ENCODE measurements at regions not wholly inside any gene's neighbourhood (a gene's known extent, or its start where the extent isn't known, plus 50 kb on each side); places are given as distances from the start of the nearest gene placed in this dataset.

- Histone ChIP-seq H3K4me2 (ENCODE audit: insufficient read depth, low read length) (no peak overlapping the region), H4K20me1 (replicated peaks; ENCODE audit: control insufficient read depth, extremely low read depth, insufficient read depth, low read length) (no peaks in the 10 kb centered on the region), H3K9me3 (replicated peaks; ENCODE audit: control insufficient read depth, insufficient read depth, low read length) (no peaks in the 10 kb centered on the region), H3K27ac (ENCODE audit: insufficient read depth, low read depth, low read length) (no peak overlapping the region), H3K4me3 (replicated peaks in 1 of 3; ENCODE audit: insufficient read depth in 1 of 3, low read depth in 1 of 3, low read length in 3 of 3) (no peak overlapping the region), H2AFZ (ENCODE audit: low read depth, low read length) (peak overlapping the region; percentile 23), H3K4me1 (ENCODE audit: control insufficient read depth, extremely low read depth, insufficient read depth, low read length) (peaks cover 3% of the 10 kb centered on the region), H3K9ac (replicated peaks; ENCODE audit: extremely low read depth, insufficient read depth, low read length) (no peak overlapping the region), H3K9me1 (replicated peaks; ENCODE audit: control insufficient read depth, extremely low read depth, insufficient read depth, low read length) (no peaks in the 10 kb centered on the region), H3K36me3 (ENCODE audit: control insufficient read depth in 2 of 2, extremely low read depth in 1 of 2, insufficient read depth in 2 of 2, low read length in 2 of 2) (no peaks in the 10 kb centered on the region), H3K79me2 (ENCODE audit: control insufficient read depth, insufficient read depth, low read length) (no peaks in the 10 kb centered on the region), H3K27me3 (ENCODE audit: control insufficient read depth in 2 of 2, insufficient read depth in 2 of 2, low read length in 2 of 2) (no peaks in the 10 kb centered on the region)
- POLR2A ChIA-PET = no interaction called here
- peak; percentile 82 for FAIRE-seq
- BruUV-seq (replicated peaks) = no TSS peak
- intact Hi-C loops (cut with micrococcal nuclease) (loop anchor here (1.0 to 10.0 kb wide), 5 partner anchors 54 to 279 kb away; no protein-coding TSS in a partner anchor), dilution Hi-C loops (cut with MboI; ENCODE audit: extremely low pct_ligation_motif_present, low sequenced_read_pairs) (no loop called here)
- CTCF ChIA-PET = interaction anchor here (0.7 to 1.0 kb wide), 2 partner anchors 60 to 278 kb away, joined by 3 to 8 read pairs; no protein-coding TSS in a partner anchor
- no peak for TF ChIP-seq FOS (IDR thresholded peaks at IDR 0.05; ENCODE audit: borderline replicate concordance, insufficient read depth, low read length)
- peak; percentile 40 to 56 for TF ChIP-seq CTCF (IDR thresholded peaks at IDR 0.05; ENCODE audit: extremely low read depth in 1 of 2, insufficient read depth in 1 of 2, low read depth in 1 of 2, low read length in 2 of 2)
- DNase-seq (ENCODE audit: low read depth, low spot score) = peak; percentile 69
These were observed 187.8 kb downstream of the NXNL2 start for GRCh38 chr9:88722753-88723152.

GRCh38 chr9:88723751-88724150, 188.8 kb downstream of the NXNL2 start:
- Histone ChIP-seq H3K79me2 (ENCODE audit: control insufficient read depth, insufficient read depth, low read length) (no peaks in the 10 kb centered on the region), H3K4me2 (ENCODE audit: insufficient read depth, low read length) (no peak overlapping the region), H3K27ac (ENCODE audit: insufficient read depth, low read depth, low read length) (no peak overlapping the region), H3K4me1 (ENCODE audit: control insufficient read depth, extremely low read depth, insufficient read depth, low read length) (peaks cover 3% of the 10 kb centered on the region), H4K20me1 (replicated peaks; ENCODE audit: control insufficient read depth, extremely low read depth, insufficient read depth, low read length) (no peaks in the 10 kb centered on the region), H3K36me3 (ENCODE audit: control insufficient read depth in 2 of 2, extremely low read depth in 1 of 2, insufficient read depth in 2 of 2, low read length in 2 of 2) (no peaks in the 10 kb centered on the region), H2AFZ (ENCODE audit: low read depth, low read length) (no peak overlapping the region), H3K27me3 (ENCODE audit: control insufficient read depth in 2 of 2, insufficient read depth in 2 of 2, low read length in 2 of 2) (no peaks in the 10 kb centered on the region), H3K9ac (replicated peaks; ENCODE audit: extremely low read depth, insufficient read depth, low read length) (no peak overlapping the region), H3K4me3 (replicated peaks in 1 of 3; ENCODE audit: insufficient read depth in 1 of 3, low read depth in 1 of 3, low read length in 3 of 3) (no peak overlapping the region), H3K9me1 (replicated peaks; ENCODE audit: control insufficient read depth, extremely low read depth, insufficient read depth, low read length) (no peaks in the 10 kb centered on the region), H3K9me3 (replicated peaks; ENCODE audit: control insufficient read depth, insufficient read depth, low read length) (no peaks in the 10 kb centered on the region)
- DNase-seq (ENCODE audit: low read depth, low spot score) = no peak
- ChIA-PET POLR2A (no interaction called here), CTCF (interaction anchor here (0.7 to 1.0 kb wide), 2 partner anchors 59 to 277 kb away, joined by 3 to 8 read pairs; no protein-coding TSS in a partner anchor)
- FAIRE-seq = no peak
- intact Hi-C loops (cut with micrococcal nuclease) = loop anchor here (1.0 to 10.0 kb wide), 4 partner anchors 53 to 151 kb away; no protein-coding TSS in a partner anchor
- no TSS peak for BruUV-seq (replicated peaks)
- dilution Hi-C loops (cut with MboI; ENCODE audit: extremely low pct_ligation_motif_present, low sequenced_read_pairs) = no loop called here
- TF ChIP-seq MAX (IDR thresholded peaks at IDR 0.05; ENCODE audit: insufficient read depth, insufficient read length) = no peak
- no peak for TF ChIP-seq MYC (IDR thresholded peaks at IDR 0.05; ENCODE audit: low read depth, low read length)
- TF ChIP-seq CTCF (IDR thresholded peaks at IDR 0.05; ENCODE audit: extremely low read depth in 1 of 2, insufficient read depth in 1 of 2, low read depth in 1 of 2, low read length in 2 of 2) = no peak
- TF ChIP-seq EZH2 (IDR thresholded peaks at IDR 0.05; ENCODE audit: borderline replicate concordance, low read depth, low read length, severe bottlenecking) = no peak
- no peak for TF ChIP-seq GATA2 (IDR thresholded peaks at IDR 0.05; ENCODE audit: insufficient read depth, insufficient read length, low read depth, low read length)
- TF ChIP-seq JUN (IDR thresholded peaks at IDR 0.05; ENCODE audit: borderline replicate concordance, insufficient read depth, insufficient read length, low read depth) = no peak
- no peak for TF ChIP-seq FOS (IDR thresholded peaks at IDR 0.05; ENCODE audit: borderline replicate concordance, insufficient read depth, low read length)

All from endothelial cell of umbilical vein (primary cell).